BJ (cell line): ENCODE measurements at regions not wholly inside any gene's neighbourhood (a gene's known extent, or its start where the extent isn't known, plus 50 kb on each side); places are given as distances from the start of the nearest gene placed in this dataset.

Experiments
- CTCF ChIA-PET: fragments of 350-600 bp; formaldehyde crosslinking; extraction: SDS; loops from one replicate; lab custom pipeline; 2021; ENCODE audit warnings: antibody characterized with exemption, inconsistent platforms; lab: Yijun Ruan, JAX
- POLR2A ChIA-PET: fragments of 300-600 bp; sonication (Branson Sonifier 250); formaldehyde crosslinking; extraction: SDS; loops from one replicate; lab custom pipeline; 2021; ENCODE audit warnings: antibody characterized with exemption; lab: Charles Lee
- DNase-seq: peaks from one replicate; pipeline ENCODE4 v3.0.0-alpha.2; 2011; ENCODE audit warnings: low read depth
- H3K27me3 ChIP-seq: 2 replicates; pipeline ENCODE4 v1.6.0; 2011; ENCODE audit warnings: low read length; ENCODE audit not compliant: control insufficient read depth, insufficient read depth
- H3K36me3 ChIP-seq: 2 replicates; pipeline ENCODE4 v1.5.1; 2011; ENCODE audit warnings: low read length; ENCODE audit not compliant: control insufficient read depth, insufficient read depth
- H3K4me3 ChIP-seq: 2 replicates; pipeline ENCODE4 v1.5.1; 2011; ENCODE audit warnings: low read depth, mild to moderate bottlenecking, control low read depth, low read length
- TF ChIP-seq, protein P1 (sequence below): IDR thresholded peaks from 2 replicates; pipeline ENCODE4 v1.5.1; 2011; ENCODE audit warnings: low read depth, mild to moderate bottlenecking, control low read depth, inconsistent platforms, low read length, moderate library complexity; ENCODE audit not compliant: insufficient read depth

- no peak overlapping the region for H3K4me3 ChIP-seq
- ChIA-PET POLR2A (no interaction called here), CTCF (interaction anchor here (1.0 to 2.5 kb wide), 6 partner anchors 9 to 1057 kb away, joined by 3 to 10 read pairs (median 6); no protein-coding TSS in a partner anchor)
- H3K27me3 ChIP-seq, result no peaks in the 10 kb centered on the region
- H3K36me3 ChIP-seq, result no peaks in the 10 kb centered on the region
- no peak for DNase-seq
- TF ChIP-seq, protein P1, sequence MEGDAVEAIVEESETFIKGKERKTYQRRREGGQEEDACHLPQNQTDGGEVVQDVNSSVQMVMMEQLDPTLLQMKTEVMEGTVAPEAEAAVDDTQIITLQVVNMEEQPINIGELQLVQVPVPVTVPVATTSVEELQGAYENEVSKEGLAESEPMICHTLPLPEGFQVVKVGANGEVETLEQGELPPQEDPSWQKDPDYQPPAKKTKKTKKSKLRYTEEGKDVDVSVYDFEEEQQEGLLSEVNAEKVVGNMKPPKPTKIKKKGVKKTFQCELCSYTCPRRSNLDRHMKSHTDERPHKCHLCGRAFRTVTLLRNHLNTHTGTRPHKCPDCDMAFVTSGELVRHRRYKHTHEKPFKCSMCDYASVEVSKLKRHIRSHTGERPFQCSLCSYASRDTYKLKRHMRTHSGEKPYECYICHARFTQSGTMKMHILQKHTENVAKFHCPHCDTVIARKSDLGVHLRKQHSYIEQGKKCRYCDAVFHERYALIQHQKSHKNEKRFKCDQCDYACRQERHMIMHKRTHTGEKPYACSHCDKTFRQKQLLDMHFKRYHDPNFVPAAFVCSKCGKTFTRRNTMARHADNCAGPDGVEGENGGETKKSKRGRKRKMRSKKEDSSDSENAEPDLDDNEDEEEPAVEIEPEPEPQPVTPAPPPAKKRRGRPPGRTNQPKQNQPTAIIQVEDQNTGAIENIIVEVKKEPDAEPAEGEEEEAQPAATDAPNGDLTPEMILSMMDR, result no peak
Measured at GRCh38 chr14:56487761-56488160, 91.8 kb upstream of the TMEM260 start.

DNA sequence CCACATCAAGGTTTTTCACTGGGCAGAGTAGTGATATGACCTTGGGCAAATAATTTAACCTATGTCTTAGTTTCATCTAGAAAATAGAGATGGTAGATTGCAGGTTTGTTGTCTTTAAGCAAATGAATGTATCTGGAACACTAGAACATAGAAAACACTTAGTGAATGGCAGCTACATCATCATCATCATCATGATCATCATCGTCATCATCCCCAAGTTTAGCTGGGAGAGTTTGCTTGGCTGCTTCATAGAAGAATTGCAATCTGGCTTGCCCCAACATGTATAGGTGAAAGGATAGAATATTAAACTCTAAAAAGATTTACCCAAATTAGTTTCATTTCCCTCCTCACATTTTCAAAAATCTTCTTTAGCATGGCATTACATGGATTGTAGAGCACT is 91.3 kb upstream of the TMEM260 start:
- CTCF ChIA-PET, result interaction anchor here (0.9 to 2.5 kb wide), 5 partner anchors 9 to 1049 kb away, joined by 3 to 7 read pairs (median 4); no protein-coding TSS in a partner anchor
- TF ChIP-seq, protein P1, result no peak
- no peaks in the 10 kb centered on the region for H3K36me3 ChIP-seq
- no peak for DNase-seq
- POLR2A ChIA-PET, result no interaction called here
- H3K4me3 ChIP-seq, result no peak overlapping the region
- H3K27me3 ChIP-seq, result no peaks in the 10 kb centered on the region

DNA sequence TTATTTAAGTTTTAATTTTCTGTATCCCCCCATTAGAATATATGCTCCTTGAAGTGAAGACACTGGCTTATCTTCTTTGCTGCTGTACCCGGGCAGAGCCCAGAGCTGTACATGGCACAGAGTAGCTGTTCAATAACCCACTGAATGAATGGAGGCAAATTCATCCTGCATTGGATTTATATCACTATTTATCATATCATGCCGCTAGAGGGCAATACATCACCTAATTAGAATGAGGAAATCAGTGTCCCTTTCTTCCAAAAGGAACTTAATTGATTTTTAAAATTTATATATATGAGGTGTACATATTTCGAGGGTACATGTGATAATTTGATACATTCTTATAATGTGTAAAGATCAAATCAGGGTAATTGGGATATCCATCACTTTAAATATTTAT is 89.2 kb upstream of the TMEM260 start:
- ChIA-PET CTCF (interaction anchor here (0.5 to 3.3 kb wide), 36 partner anchors 10 to 970 kb away, joined by 3 to 39 read pairs (median 3); no protein-coding TSS in a partner anchor), POLR2A (no interaction called here)
- TF ChIP-seq, protein P1, result peak; percentile 54
- no peak for DNase-seq
- H3K4me3 ChIP-seq, result no peak overlapping the region
- no peaks in the 10 kb centered on the region; the same call in 1 of the 2 replicates for H3K27me3 ChIP-seq
- H3K36me3 ChIP-seq, result no peaks in the 10 kb centered on the region

- POLR2A ChIA-PET, result no interaction called here
- Histone ChIP-seq H3K36me3 (no peaks in the 10 kb centered on the region), H3K4me3 (no peak overlapping the region), H3K27me3 (no peaks in the 10 kb centered on the region; the same call in 1 of the 2 replicates)
- CTCF ChIA-PET, result interaction anchor here (0.5 to 3.3 kb wide), 35 partner anchors 9 to 1072 kb away, joined by 3 to 39 read pairs (median 4); no protein-coding TSS in a partner anchor
- no peak for DNase-seq
- TF ChIP-seq, protein P1, result peak; percentile 81
Measured at GRCh38 chr14:56491299-56492285, 88.0 kb upstream of the TMEM260 start.

- TF ChIP-seq, protein P1, result no peak
- H3K4me3 ChIP-seq, result no peak overlapping the region
- H3K27me3 ChIP-seq, result no peaks in the 10 kb centered on the region; the same call in 1 of the 2 replicates
- no peak for DNase-seq
- POLR2A ChIA-PET, result no interaction called here
- H3K36me3 ChIP-seq, result no peaks in the 10 kb centered on the region
- CTCF ChIA-PET, result no interaction called here
Measured at GRCh38 chr14:56494167-56494566, 85.4 kb upstream of the TMEM260 start.
